OCI-LY7 (cell line): ENCODE measurements at regions not wholly inside any gene's neighbourhood (a gene's known extent, or its start where the extent isn't known, plus 50 kb on each side); places are given as distances from the start of the nearest gene placed in this dataset.

Source experiments
- EZH2phosphoT487 ChIP-seq: fragments of 200-600 bp; sonication (generic); IDR thresholded peaks from 2 replicates; pipeline ENCODE4 v1.6.1; 2018; ENCODE audit warnings: low read depth, borderline replicate concordance, mild to moderate bottlenecking, mixed run types, antibody characterized with exemption, low read length, moderate library complexity, mixed read lengths
- TF ChIP-seq, protein P1 (sequence below): fragments of 200-600 bp; sonication (generic); conservative IDR thresholded peaks from 2 replicates; pipeline ENCODE4 v1.5.1; 2014; ENCODE audit warnings: mild to moderate bottlenecking, antibody characterized with exemption, low read length, moderate library complexity, mixed read lengths

DNA sequence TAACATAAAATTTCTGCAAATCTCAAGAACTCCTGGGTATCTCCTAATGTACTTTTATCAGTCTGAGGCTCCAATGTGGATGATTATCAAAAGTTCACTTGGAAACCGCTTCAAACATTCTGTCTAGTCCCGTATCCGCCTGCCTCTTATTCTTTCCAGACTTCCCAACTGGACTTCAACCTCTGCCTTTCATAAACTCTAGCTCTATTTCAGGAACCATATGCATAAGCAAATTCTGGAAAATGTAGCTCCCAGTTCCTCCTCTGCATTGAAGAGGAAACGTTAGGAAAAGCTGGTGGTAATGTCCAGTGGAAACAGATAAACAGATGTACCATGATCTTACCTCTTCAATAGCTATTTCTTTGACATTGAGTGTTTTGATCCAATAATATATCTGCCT lies 285.0 kb downstream of the KCNJ2 start:
- TF ChIP-seq, protein P1, sequence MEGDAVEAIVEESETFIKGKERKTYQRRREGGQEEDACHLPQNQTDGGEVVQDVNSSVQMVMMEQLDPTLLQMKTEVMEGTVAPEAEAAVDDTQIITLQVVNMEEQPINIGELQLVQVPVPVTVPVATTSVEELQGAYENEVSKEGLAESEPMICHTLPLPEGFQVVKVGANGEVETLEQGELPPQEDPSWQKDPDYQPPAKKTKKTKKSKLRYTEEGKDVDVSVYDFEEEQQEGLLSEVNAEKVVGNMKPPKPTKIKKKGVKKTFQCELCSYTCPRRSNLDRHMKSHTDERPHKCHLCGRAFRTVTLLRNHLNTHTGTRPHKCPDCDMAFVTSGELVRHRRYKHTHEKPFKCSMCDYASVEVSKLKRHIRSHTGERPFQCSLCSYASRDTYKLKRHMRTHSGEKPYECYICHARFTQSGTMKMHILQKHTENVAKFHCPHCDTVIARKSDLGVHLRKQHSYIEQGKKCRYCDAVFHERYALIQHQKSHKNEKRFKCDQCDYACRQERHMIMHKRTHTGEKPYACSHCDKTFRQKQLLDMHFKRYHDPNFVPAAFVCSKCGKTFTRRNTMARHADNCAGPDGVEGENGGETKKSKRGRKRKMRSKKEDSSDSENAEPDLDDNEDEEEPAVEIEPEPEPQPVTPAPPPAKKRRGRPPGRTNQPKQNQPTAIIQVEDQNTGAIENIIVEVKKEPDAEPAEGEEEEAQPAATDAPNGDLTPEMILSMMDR: no peak
- no peak for TF ChIP-seq EZH2phosphoT487
